IMR-90 (cell line): ENCODE measurements at regions not wholly inside any gene's neighbourhood (a gene's known extent, or its start where the extent isn't known, plus 50 kb on each side); places are given as distances from the start of the nearest gene placed in this dataset.

Source experiments
- CTCF ChIP-seq: conservative IDR thresholded peaks from 2 replicates; pipeline ENCODE4 v1.5.1; 2012; ENCODE audit warnings: mild to moderate bottlenecking, low read depth, low read length, improper control_type of control experiment
- SMC3 ChIP-seq: fragments of 150-350 bp; IDR thresholded peaks from 2 replicates; pipeline ENCODE4 v1.6.1; 2016; ENCODE audit warnings: low read depth, mild to moderate bottlenecking, antibody characterized with exemption, low read length, moderate library complexity

- TF ChIP-seq SMC3 (no peak), CTCF (no peak)
These were observed 268.3 kb upstream of the MAF start for GRCh38 chr16:79868841-79869240.
